Uterus (tissue), 2 donors: ENCODE measurements at regions not wholly inside any gene's neighbourhood (a gene's known extent, or its start where the extent isn't known, plus 50 kb on each side); places are given as distances from the start of the nearest gene placed in this dataset.

Experiments
- POLR2A ChIP-seq, 2 donors: fragments of 450-650 bp; IDR thresholded peaks; one replicate each; pipeline ENCODE4 v1.6.1; 2016; ENCODE audit warnings: antibody characterized with exemption in 2 of 2, mild to moderate bottlenecking in 1 of 2, moderate library complexity in 1 of 2
- TF ChIP-seq, protein P1 (sequence below), 4 experiments: fragments of 200-600 bp in 2 of 4; fragments of 450-650 bp in 2 of 4; sonication (generic) in 2 of 4; IDR thresholded peaks; one replicate each; pipeline ENCODE4 v1.5.1; 2016 to 2019; ENCODE audit warnings: antibody characterized with exemption in 4 of 4, mild to moderate bottlenecking in 2 of 4, moderate library complexity in 1 of 4

DNA sequence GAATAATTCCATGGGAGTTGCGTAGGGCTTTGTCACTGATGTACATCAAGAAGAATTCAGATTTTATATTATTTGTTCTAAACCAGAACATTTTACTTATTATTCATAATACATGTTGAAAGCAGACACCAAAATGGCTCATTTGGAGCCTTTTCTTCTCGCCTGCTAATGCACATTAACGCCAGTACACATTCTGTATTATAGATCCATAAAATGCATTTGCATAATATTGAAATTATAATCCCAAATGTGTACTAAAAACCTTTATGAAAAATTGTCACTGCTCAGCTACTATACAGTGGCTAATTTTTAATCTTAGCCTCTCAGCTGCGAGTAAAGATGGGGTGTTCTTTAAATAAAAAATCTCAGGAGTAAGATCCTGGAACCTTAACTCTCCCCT is 452.2 kb upstream of the HNRNPA3 start:
- TF ChIP-seq POLR2A (IDR thresholded peaks at IDR 0.05), result no peak
- TF ChIP-seq, protein P1, sequence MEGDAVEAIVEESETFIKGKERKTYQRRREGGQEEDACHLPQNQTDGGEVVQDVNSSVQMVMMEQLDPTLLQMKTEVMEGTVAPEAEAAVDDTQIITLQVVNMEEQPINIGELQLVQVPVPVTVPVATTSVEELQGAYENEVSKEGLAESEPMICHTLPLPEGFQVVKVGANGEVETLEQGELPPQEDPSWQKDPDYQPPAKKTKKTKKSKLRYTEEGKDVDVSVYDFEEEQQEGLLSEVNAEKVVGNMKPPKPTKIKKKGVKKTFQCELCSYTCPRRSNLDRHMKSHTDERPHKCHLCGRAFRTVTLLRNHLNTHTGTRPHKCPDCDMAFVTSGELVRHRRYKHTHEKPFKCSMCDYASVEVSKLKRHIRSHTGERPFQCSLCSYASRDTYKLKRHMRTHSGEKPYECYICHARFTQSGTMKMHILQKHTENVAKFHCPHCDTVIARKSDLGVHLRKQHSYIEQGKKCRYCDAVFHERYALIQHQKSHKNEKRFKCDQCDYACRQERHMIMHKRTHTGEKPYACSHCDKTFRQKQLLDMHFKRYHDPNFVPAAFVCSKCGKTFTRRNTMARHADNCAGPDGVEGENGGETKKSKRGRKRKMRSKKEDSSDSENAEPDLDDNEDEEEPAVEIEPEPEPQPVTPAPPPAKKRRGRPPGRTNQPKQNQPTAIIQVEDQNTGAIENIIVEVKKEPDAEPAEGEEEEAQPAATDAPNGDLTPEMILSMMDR (IDR thresholded peaks at IDR 0.05), result no peak
